ENCODE measurements at regions not wholly inside any gene's neighbourhood (a gene's known extent, or its start where the extent isn't known, plus 50 kb on each side); places are given as distances from the start of the nearest gene placed in this dataset.

DNA sequence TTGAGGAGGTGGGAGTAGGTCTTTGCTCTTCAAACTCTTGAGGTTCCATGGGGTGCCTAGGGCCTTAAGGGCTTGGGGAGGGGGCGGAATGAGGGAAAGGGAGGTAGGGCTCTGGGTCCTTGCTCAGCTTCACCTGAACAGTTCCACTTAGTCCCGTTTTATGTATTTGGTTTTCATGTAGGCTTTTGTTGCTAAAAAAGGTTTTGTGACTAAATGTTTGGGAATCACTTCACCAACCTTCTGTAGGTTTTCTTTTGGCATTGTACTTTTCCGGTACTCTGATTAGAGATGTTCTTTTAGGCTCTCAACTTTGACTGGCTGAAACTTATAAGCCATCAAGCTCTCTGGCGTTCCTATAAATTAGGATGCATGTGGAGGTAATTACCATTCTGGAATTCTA is 108.1 kb downstream of the MYCN start:
- CTCF ChIA-PET, result interaction anchor here (1.5 kb wide), 1 partner anchor 12 kb away, joined by 3 read pairs; no protein-coding TSS in a partner anchor
- TF ChIP-seq, protein P1, sequence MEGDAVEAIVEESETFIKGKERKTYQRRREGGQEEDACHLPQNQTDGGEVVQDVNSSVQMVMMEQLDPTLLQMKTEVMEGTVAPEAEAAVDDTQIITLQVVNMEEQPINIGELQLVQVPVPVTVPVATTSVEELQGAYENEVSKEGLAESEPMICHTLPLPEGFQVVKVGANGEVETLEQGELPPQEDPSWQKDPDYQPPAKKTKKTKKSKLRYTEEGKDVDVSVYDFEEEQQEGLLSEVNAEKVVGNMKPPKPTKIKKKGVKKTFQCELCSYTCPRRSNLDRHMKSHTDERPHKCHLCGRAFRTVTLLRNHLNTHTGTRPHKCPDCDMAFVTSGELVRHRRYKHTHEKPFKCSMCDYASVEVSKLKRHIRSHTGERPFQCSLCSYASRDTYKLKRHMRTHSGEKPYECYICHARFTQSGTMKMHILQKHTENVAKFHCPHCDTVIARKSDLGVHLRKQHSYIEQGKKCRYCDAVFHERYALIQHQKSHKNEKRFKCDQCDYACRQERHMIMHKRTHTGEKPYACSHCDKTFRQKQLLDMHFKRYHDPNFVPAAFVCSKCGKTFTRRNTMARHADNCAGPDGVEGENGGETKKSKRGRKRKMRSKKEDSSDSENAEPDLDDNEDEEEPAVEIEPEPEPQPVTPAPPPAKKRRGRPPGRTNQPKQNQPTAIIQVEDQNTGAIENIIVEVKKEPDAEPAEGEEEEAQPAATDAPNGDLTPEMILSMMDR (IDR thresholded peaks at IDR 0.05; ENCODE audit: control extremely low read depth, extremely low read depth, low read depth, missing control alignments), result no peak
- POLR2A ChIA-PET, result no interaction called here
- no peak for DNase-seq (ENCODE audit: extremely low spot score)

- TF ChIP-seq, protein P1 (IDR thresholded peaks at IDR 0.05; ENCODE audit: control extremely low read depth, extremely low read depth, low read depth, missing control alignments), result no peak
- no peak for DNase-seq (ENCODE audit: extremely low spot score)
- POLR2A ChIA-PET, result no interaction called here
Observed at GRCh38 chr2:16047701-16048100, 107.4 kb downstream of the MYCN start.

DNA sequence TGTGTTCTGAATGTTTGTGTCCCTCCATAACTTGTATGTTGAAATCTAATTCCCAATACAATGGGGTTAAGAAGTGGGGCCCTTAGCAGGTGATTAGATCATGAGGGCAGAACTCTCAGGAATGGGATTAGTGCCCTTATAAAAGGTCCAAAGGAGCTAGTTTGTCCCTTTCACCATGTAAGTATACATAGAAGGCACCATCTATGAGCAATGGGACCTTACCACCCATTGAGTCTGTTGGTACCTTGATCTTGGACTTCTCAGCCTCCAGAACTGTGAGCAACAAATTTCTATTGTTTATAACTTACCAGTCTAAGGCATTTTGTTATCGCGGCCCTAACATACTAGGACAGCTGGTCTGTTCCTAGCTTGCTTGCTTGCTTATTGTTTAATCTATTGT is 106.3 kb downstream of the MYCN start:
- no peak for DNase-seq (ENCODE audit: extremely low spot score)
- TF ChIP-seq, protein P1 (IDR thresholded peaks at IDR 0.05; ENCODE audit: control extremely low read depth, extremely low read depth, low read depth, missing control alignments), result no peak
- ChIA-PET POLR2A (no interaction called here), CTCF (no interaction called here)

More at GRCh38 chr2:16047701-16048100, 107.4 kb downstream of the MYCN start:
- CTCF ChIA-PET, result interaction anchor here (0.9 to 1.5 kb wide), 2 partner anchors 10 to 12 kb away, joined by 3 read pairs; no protein-coding TSS in a partner anchor

DNA sequence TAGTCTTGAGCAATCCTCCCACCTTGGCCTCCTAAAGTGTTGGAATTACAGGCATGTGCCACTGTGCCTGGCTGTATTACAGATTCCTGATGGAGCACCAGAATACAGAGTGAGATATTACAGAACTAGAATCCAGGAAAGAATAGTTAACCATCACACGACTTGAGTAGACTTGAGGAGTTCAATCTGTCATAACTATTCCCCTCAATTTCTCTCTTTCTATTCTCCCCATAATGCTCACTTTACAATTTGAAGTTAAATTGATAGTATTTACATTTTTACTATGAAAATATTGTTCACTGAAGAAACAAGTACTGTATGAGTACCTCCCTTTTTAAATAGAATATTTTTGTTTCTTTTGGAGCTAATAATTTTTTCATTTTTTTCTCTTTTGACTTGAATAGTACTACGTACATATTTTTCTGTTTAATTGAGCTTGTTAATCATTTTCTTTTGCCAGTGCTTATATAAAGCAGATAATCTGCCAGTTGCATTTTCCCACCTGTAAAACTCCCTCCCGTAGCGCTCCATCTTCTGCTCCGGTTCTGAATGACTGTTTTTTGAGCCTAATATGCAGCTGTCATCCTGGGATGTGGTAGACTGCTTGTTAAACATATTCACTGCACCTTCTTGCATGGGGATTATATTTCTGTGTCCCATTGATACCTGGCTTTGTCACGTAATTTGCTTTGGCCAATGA is 105.5 kb downstream of the MYCN start:
- DNase-seq (ENCODE audit: extremely low spot score), result no peak
- ChIA-PET POLR2A (no interaction called here), CTCF (no interaction called here)
- TF ChIP-seq, protein P1 (IDR thresholded peaks at IDR 0.05; ENCODE audit: control extremely low read depth, extremely low read depth, low read depth, missing control alignments), result no peak

- CTCF ChIA-PET, result no interaction called here
- POLR2A ChIA-PET, result no interaction called here
- TF ChIP-seq, protein P1 (IDR thresholded peaks at IDR 0.05; ENCODE audit: control extremely low read depth, extremely low read depth, low read depth, missing control alignments), result no peak
- DNase-seq (ENCODE audit: extremely low spot score), result no peak
Observed at GRCh38 chr2:16044946-16045456, 104.7 kb downstream of the MYCN start.

DNA sequence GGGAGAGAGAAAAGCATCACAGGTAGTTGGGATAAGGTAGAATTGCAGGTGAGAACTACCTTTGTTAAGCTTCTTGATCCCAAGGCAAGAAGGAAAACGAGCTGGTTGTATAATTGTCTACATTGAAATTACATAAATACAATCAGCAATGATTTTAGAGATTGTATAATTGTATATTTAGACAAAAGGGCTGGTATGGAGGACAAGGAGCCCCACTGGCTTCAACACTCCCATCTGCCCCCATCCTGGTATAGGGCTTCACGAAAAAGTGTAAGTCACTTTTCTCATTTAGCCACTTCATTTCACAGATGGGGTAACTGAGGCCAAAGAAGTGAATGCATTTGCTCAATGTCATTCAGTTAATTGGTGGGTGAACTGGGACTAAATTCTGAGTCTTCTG is 103.3 kb downstream of the MYCN start:
- ChIA-PET POLR2A (no interaction called here), CTCF (no interaction called here)
- no peak for DNase-seq (ENCODE audit: extremely low spot score)
- TF ChIP-seq, protein P1 (IDR thresholded peaks at IDR 0.05; ENCODE audit: control extremely low read depth, extremely low read depth, low read depth, missing control alignments), result no peak

Measured in GM10248 (cell line).